SU-DHL-6 (cell line): ENCODE measurements at regions not wholly inside any gene's neighbourhood (a gene's known extent, or its start where the extent isn't known, plus 50 kb on each side); places are given as distances from the start of the nearest gene placed in this dataset.

ENCODE experiments used
- H2AFZ ChIP-seq: fragments of 200-600 bp; sonication (generic); 2 replicates; pipeline ENCODE4 v1.6.1; 2014; ENCODE audit warnings: low read depth, mild to moderate bottlenecking, moderate library complexity, mixed read lengths, antibody characterized with exemption, low read length; ENCODE audit not compliant: severe bottlenecking
- H3F3A ChIP-seq: fragments of 200-600 bp; shearing (Covaris generic); 2 replicates; pipeline ENCODE4 v1.6.0; 2016; ENCODE audit warnings: antibody characterized with exemption, mild to moderate bottlenecking; ENCODE audit not compliant: insufficient read depth
- H3K27ac ChIP-seq: fragments of 200-600 bp; sonication (generic); 2 replicates; pipeline ENCODE4 v1.5.1; 2016; ENCODE audit warnings: low read depth, mild to moderate bottlenecking, low read length, moderate library complexity, mixed read lengths
- H3K27me3 ChIP-seq: fragments of 200-600 bp; sonication (generic), shearing (Covaris generic); 2 replicates; pipeline ENCODE4 v1.6.0; 2014; ENCODE audit warnings: mild to moderate bottlenecking, low read length
- H3K36me3 ChIP-seq: fragments of 200-600 bp; sonication (generic); 2 replicates; pipeline ENCODE4 v1.6.1; 2014; ENCODE audit warnings: mild to moderate bottlenecking, low read length, mixed read lengths
- H3K4me2 ChIP-seq: fragments of 300-600, 200-600 bp; shearing (Covaris generic), sonication (generic); 2 replicates; pipeline ENCODE4 v1.6.0; 2014; ENCODE audit warnings: low read length, low read depth, mild to moderate bottlenecking; ENCODE audit not compliant: poor library complexity, severe bottlenecking
- H3K4me3 ChIP-seq: fragments of 200-600 bp; sonication (generic); 2 replicates; pipeline ENCODE4 v1.5.1; 2014; ENCODE audit warnings: antibody characterized with exemption, low read length, mild to moderate bottlenecking, mixed read lengths; ENCODE audit not compliant: insufficient read depth, poor library complexity, severe bottlenecking
- H3K79me2 ChIP-seq: fragments of 200-600 bp; sonication (generic); 2 replicates; pipeline ENCODE4 v1.6.1; 2014; ENCODE audit warnings: mild to moderate bottlenecking, low read length, moderate library complexity; ENCODE audit not compliant: insufficient read depth
- H3K9ac ChIP-seq: fragments of 200-600 bp; sonication (generic); 2 replicates; pipeline ENCODE4 v1.7.0; 2014; ENCODE audit warnings: mild to moderate bottlenecking, low read length
- H3K9me2 ChIP-seq: fragments of 200-600 bp; sonication (generic); replicated peaks from 2 replicates; pipeline ENCODE4 v1.6.1; 2014; ENCODE audit warnings: low read length; ENCODE audit not compliant: insufficient read depth
- H3K9me3 ChIP-seq: fragments of 200-600 bp; sonication (generic); 2 replicates; pipeline ENCODE4 v1.6.1; 2014; ENCODE audit warnings: low read length, mixed read lengths; ENCODE audit not compliant: insufficient read depth
- H4K20me1 ChIP-seq: fragments of 200-600 bp; sonication (generic); 2 replicates; pipeline ENCODE4 v1.6.1; 2014; ENCODE audit warnings: low read depth, mild to moderate bottlenecking, antibody characterized with exemption, low read length, moderate library complexity, mixed read lengths
- EZH2phosphoT487 ChIP-seq: fragments of 200-600 bp; sonication (generic), shearing (Covaris generic); conservative IDR thresholded peaks from 2 replicates; pipeline ENCODE4 v1.6.1; 2018; ENCODE audit warnings: mild to moderate bottlenecking, antibody characterized with exemption, low read length, moderate library complexity, mixed read lengths
- TF ChIP-seq, protein P1 (sequence below): fragments of 200-600 bp; sonication (generic); IDR thresholded peaks from one replicate; pipeline ENCODE4 v1.5.1; 2017; ENCODE audit warnings: antibody characterized with exemption, mild to moderate bottlenecking, low read length, moderate library complexity; ENCODE audit not compliant: insufficient read depth, poor library complexity, severe bottlenecking

DNA sequence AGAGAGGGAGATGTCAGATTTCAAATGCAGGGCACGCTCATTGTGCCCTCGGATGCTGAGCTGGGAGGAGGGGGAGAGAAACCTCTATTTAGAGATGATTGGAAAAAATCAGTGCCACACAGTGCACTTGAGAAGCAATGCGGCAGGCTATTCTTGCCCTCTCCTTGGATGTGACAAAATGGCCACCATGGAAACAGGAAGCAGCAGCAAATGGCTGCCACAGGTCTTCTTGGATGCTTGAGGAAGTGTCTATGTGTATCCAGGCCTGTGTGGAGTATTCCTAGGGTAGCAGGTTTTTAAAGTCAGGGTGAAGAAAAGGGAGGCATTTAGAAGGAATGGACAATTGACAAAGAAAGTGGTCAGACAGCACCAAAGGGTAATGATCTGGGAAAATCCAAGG, 340.1 kb upstream of the ZFHX3 start:
- no peak for TF ChIP-seq EZH2phosphoT487
- TF ChIP-seq, protein P1, sequence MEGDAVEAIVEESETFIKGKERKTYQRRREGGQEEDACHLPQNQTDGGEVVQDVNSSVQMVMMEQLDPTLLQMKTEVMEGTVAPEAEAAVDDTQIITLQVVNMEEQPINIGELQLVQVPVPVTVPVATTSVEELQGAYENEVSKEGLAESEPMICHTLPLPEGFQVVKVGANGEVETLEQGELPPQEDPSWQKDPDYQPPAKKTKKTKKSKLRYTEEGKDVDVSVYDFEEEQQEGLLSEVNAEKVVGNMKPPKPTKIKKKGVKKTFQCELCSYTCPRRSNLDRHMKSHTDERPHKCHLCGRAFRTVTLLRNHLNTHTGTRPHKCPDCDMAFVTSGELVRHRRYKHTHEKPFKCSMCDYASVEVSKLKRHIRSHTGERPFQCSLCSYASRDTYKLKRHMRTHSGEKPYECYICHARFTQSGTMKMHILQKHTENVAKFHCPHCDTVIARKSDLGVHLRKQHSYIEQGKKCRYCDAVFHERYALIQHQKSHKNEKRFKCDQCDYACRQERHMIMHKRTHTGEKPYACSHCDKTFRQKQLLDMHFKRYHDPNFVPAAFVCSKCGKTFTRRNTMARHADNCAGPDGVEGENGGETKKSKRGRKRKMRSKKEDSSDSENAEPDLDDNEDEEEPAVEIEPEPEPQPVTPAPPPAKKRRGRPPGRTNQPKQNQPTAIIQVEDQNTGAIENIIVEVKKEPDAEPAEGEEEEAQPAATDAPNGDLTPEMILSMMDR = no peak
- Histone ChIP-seq H2AFZ (no peak overlapping the region), H3K9me2 (no peaks in the 10 kb centered on the region)

DNA sequence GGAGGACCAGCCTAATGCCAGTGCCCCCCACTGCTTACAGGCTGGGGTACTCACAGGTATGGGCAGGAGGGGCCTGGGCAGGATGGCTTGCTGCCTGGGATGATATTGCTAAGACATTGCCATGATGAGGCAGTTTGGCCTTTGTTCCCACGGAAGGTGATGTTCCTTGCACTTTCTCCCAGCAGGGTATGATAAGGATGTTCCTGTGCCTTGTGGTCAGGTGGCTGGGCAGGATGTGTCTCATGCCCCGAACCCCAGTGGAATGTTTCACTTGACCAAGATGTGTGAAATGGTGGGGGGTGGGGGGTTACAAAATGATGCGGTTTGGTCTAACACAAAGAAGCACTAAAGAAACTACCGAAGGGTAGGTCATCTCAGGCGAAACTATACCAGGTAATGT, 337.8 kb upstream of the ZFHX3 start:
- no peaks in the 10 kb centered on the region for H4K20me1 ChIP-seq
- H3K79me2 ChIP-seq = no peaks in the 10 kb centered on the region
- H3K9me2 ChIP-seq = no peaks in the 10 kb centered on the region
- H3K4me3 ChIP-seq = no peak overlapping the region
- no peak overlapping the region for H3K4me2 ChIP-seq
- H2AFZ ChIP-seq = no peak overlapping the region
- no peak overlapping the region for H3K9ac ChIP-seq
- H3K27ac ChIP-seq = no peak overlapping the region
- H3K27me3 ChIP-seq = no peaks in the 10 kb centered on the region
- no peak for TF ChIP-seq EZH2phosphoT487
- TF ChIP-seq, protein P1 = no peak
- H3K9me3 ChIP-seq = no peaks in the 10 kb centered on the region
- H3K36me3 ChIP-seq = no peaks in the 10 kb centered on the region
- H3F3A ChIP-seq = no peaks in the 10 kb centered on the region

More for the DNA sequence above, 340.1 kb upstream of the ZFHX3 start:
- Histone ChIP-seq H3K9me3 (no peaks in the 10 kb centered on the region), H3K36me3 (no peaks in the 10 kb centered on the region), H3F3A (no peaks in the 10 kb centered on the region), H3K4me3 (no peak overlapping the region), H4K20me1 (no peaks in the 10 kb centered on the region), H3K27me3 (no peaks in the 10 kb centered on the region), H3K4me2 (no peak overlapping the region), H3K79me2 (no peaks in the 10 kb centered on the region), H3K27ac (no peak overlapping the region), H3K9ac (no peak overlapping the region)

- Histone ChIP-seq H3K27me3 (no peaks in the 10 kb centered on the region), H2AFZ (no peak overlapping the region), H4K20me1 (no peaks in the 10 kb centered on the region), H3K4me2 (no peak overlapping the region), H3K27ac (no peak overlapping the region), H3K79me2 (no peaks in the 10 kb centered on the region), H3K36me3 (no peaks in the 10 kb centered on the region), H3K4me3 (no peak overlapping the region), H3K9ac (no peak overlapping the region), H3K9me3 (no peaks in the 10 kb centered on the region), H3K9me2 (no peaks in the 10 kb centered on the region), H3F3A (no peaks in the 10 kb centered on the region)
- TF ChIP-seq, protein P1 = no peak
- TF ChIP-seq EZH2phosphoT487 = no peak
Observed at GRCh38 chr16:73384506-73385089, 336.7 kb upstream of the ZFHX3 start.
